IMR-90 (cell line): ENCODE measurements at regions not wholly inside any gene's neighbourhood (a gene's known extent, or its start where the extent isn't known, plus 50 kb on each side); places are given as distances from the start of the nearest gene placed in this dataset.

Experiments
- ATAC-seq: fragments of 200-7000 bp; cut with Tn5 transposase; 2 replicates; pipeline ENCODE4 v1.9.1; 2020; ENCODE audit warnings: low read depth, mild to moderate bottlenecking, moderate library complexity
- BruUV-seq: library from RNA; stranded (reverse); fragments of 400-500 nt; replicated peaks from 2 replicates; lab custom pipeline; 2021; lab: Mats Ljungman, UMichigan
- CTCF ChIA-PET: fragments of 300-600 bp; formaldehyde crosslinking; extraction: SDS; loops from one replicate; lab custom pipeline; 2021; ENCODE audit warnings: antibody characterized with exemption; lab: Yijun Ruan, JAX
- POLR2A ChIA-PET: fragments of 300-600 bp; sonication (Branson Sonifier 250); formaldehyde crosslinking; loops from one replicate; lab custom pipeline; 2022; ENCODE audit warnings: antibody characterized with exemption; ENCODE audit not compliant: unreplicated experiment; lab: Charles Lee
- DNase-seq: peaks from one replicate; pipeline ENCODE4 v3.0.0; 2013
- H2AFZ ChIP-seq: replicated peaks from 2 replicates; pipeline ENCODE3; 2013; ENCODE audit warnings: low read length, mild to moderate bottlenecking; ENCODE audit not compliant: poor library complexity
- H2AK5ac ChIP-seq: 2 replicates; pipeline ENCODE4 v1.6.1; 2013; ENCODE audit warnings: low read depth, low read length, inconsistent platforms
- H2AK9ac ChIP-seq: replicated peaks from 2 replicates; pipeline ENCODE3; 2013; ENCODE audit warnings: mild to moderate bottlenecking, low read depth, low read length, moderate library complexity; ENCODE audit not compliant: poor library complexity
- H2BK120ac ChIP-seq: 2 replicates; pipeline ENCODE4 v1.6.1; 2013; ENCODE audit warnings: low read depth, low read length, inconsistent platforms
- H2BK15ac ChIP-seq: 3 replicates; pipeline ENCODE4 v1.6.1; 2013; ENCODE audit warnings: low read depth, low read length, inconsistent platforms
- H2BK20ac ChIP-seq: 2 replicates; pipeline ENCODE4 v1.6.1; 2013; ENCODE audit warnings: low read depth, mild to moderate bottlenecking, inconsistent platforms, low read length, moderate library complexity
- H2BK5ac ChIP-seq: 2 replicates; pipeline ENCODE4 v1.6.1; 2013; ENCODE audit warnings: mild to moderate bottlenecking, low read depth, low read length, inconsistent platforms; ENCODE audit not compliant: poor library complexity, severe bottlenecking
- H3K14ac ChIP-seq: replicated peaks from 2 replicates; pipeline ENCODE4 v1.6.1; 2013; ENCODE audit warnings: low read depth, low read length, inconsistent platforms
- H3K18ac ChIP-seq: 2 replicates; pipeline ENCODE4 v1.6.1; 2013; ENCODE audit warnings: low read depth, low read length, control low read depth
- H3K23ac ChIP-seq: 2 replicates; pipeline ENCODE4 v1.6.1; 2013; ENCODE audit warnings: low read depth, low read length, inconsistent platforms
- H3K27ac ChIP-seq: 2 replicates; pipeline ENCODE4 v1.5.1; 2013; ENCODE audit warnings: mild to moderate bottlenecking, control low read depth, low read length; ENCODE audit not compliant: insufficient read depth
- H3K27me3 ChIP-seq: 2 replicates; pipeline ENCODE4 v1.6.1; 2013; ENCODE audit warnings: low read length; ENCODE audit not compliant: control insufficient read depth, insufficient read depth
- H3K36me3 ChIP-seq: 2 replicates; pipeline ENCODE4 v1.6.1; 2013; ENCODE audit warnings: low read length, mixed read lengths; ENCODE audit not compliant: control insufficient read depth, insufficient read depth
- H3K4ac ChIP-seq: 2 replicates; pipeline ENCODE4 v1.6.1; 2013; ENCODE audit warnings: low read depth, low read length, inconsistent platforms
- H3K4me1 ChIP-seq: 2 replicates; pipeline ENCODE4 v1.6.1; 2013; ENCODE audit warnings: low read length, mixed read lengths; ENCODE audit not compliant: control insufficient read depth, insufficient read depth
- H3K4me2 ChIP-seq: 2 replicates; pipeline ENCODE4 v1.6.1; 2013; ENCODE audit warnings: low read depth, mild to moderate bottlenecking, control low read depth, low read length, moderate library complexity
- H3K4me3 ChIP-seq: 2 replicates; pipeline ENCODE4 v1.5.1; 2013; ENCODE audit warnings: low read depth, mild to moderate bottlenecking, control low read depth, low read length, moderate library complexity; ENCODE audit not compliant: insufficient read depth
- H3K56ac ChIP-seq: 2 replicates; pipeline ENCODE4 v1.6.1; 2013; ENCODE audit warnings: low read length, inconsistent platforms; ENCODE audit not compliant: insufficient read depth; ENCODE audit errors: extremely low read depth
- H3K79me1 ChIP-seq, 2 experiments: 2 replicates each; pipeline ENCODE4 v1.6.1; 2013; ENCODE audit warnings: low read length in 2 of 2, inconsistent platforms in 1 of 2, low read depth in 1 of 2
- H3K9ac ChIP-seq: 2 replicates; pipeline ENCODE4 v1.6.1; 2013; ENCODE audit warnings: low read depth, low read length, control low read depth
- H3K9me1 ChIP-seq: 2 replicates; pipeline ENCODE4 v1.6.1; 2013; ENCODE audit warnings: low read length, inconsistent platforms; ENCODE audit not compliant: insufficient read depth
- H3K9me3 ChIP-seq: 2 replicates; pipeline ENCODE4 v1.6.1; 2013; ENCODE audit warnings: low read length; ENCODE audit not compliant: control insufficient read depth, insufficient read depth
- H4K20me1 ChIP-seq: 2 replicates; pipeline ENCODE4 v1.6.1; 2013; ENCODE audit warnings: low read length, inconsistent platforms; ENCODE audit not compliant: insufficient read depth
- H4K5ac ChIP-seq: 2 replicates; pipeline ENCODE4 v1.6.1; 2013; ENCODE audit warnings: mild to moderate bottlenecking, low read depth, low read length, control low read depth
- H4K8ac ChIP-seq, 2 experiments: 2 replicates each; pipeline ENCODE4 v1.6.1; 2013; ENCODE audit warnings: low read depth in 2 of 2, low read length in 2 of 2, control low read depth in 1 of 2, inconsistent platforms in 1 of 2
- H4K91ac ChIP-seq: 2 replicates; pipeline ENCODE4 v1.6.1; 2013; ENCODE audit warnings: low read depth, low read length, inconsistent platforms; ENCODE audit not compliant: insufficient read depth
- CEBPB ChIP-seq: IDR thresholded peaks from 2 replicates; pipeline ENCODE4 v1.6.1; 2012; ENCODE audit warnings: low read depth, low read length, improper control_type of control experiment
- WGBS, 2 experiments: methylation state at CpG; one replicate each; pipeline versions ENCODE4 v1.1.5 to v1.1.7; 2013; ENCODE audit warnings: missing lambda C conversion rate in 2 of 2; ENCODE audit not compliant: insufficient read length in 1 of 2; ENCODE audit errors: extremely low coverage in 2 of 2; 5-methylcytosine and 5-hydroxymethylcytosine counted together
- dilution Hi-C: fragments of 300-500 bp; cut with HindIII; formaldehyde crosslinking; loops from one replicate; pipeline ENCODE4 v1.14.3; 2018; ENCODE audit warnings: low sequenced_read_pairs; ENCODE audit not compliant: unreplicated experiment
- in situ Hi-C: fragments of 300-500 bp; cut with MboI; formaldehyde crosslinking; loops from 3 replicates; pipeline ENCODE4 v1.14.3; 2019; ENCODE audit warnings: low sequenced_read_pairs, inconsistent platforms, mixed read lengths
- intact Hi-C: fragments of 100-400 bp; cut with micrococcal nuclease; formaldehyde crosslinking; loops from 2 replicates; pipeline ENCODE4 v1.10.0; 2022

DNA sequence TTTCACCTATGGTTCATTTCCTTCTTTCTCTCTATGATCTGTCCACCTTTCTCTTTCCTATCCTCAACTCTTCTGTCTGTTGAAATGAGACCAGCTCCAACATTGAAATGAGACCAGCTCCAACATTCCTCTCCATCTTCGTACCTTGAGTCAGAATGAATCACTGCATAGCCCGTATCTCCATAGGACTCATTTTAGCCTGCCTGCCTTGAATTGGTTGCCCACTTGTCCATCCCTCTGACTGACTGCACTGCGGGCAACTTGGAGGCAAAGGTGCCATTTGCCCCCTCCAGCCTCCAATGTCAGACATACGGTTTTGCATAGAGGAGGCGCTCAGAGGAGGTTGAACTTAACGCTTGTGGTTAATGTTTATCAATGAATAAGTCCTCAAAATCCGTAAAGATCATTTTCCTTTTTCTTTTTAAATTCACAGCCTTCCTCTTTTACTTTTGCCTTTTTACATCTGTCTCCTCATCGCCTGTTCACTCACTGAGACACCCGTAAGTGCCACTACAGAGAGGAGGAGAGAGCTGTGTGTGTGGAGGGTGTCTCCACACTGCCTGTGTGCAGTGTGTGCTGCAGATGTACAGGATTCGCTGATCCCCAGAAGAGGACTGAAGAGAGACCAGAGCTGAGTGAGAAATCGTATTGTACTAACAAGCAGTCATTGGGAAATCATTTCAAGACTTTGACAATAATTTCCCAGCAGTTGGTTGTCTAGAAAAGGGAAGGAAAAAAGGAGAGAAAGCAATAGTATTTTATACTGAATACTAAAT is 579.6 kb upstream of the MAP3K7 start:
- no peak overlapping the region for H3K18ac ChIP-seq
- POLR2A ChIA-PET = no interaction called here
- dilution Hi-C loops = no loop called here
- no peaks in the 10 kb centered on the region for H3K27me3 ChIP-seq
- no peak overlapping the region for H4K8ac ChIP-seq
- no peak overlapping the region for H2BK120ac ChIP-seq
- H3K4me3 ChIP-seq = no peak overlapping the region
- TF ChIP-seq CEBPB = no peak
- DNase-seq (no peak), ATAC-seq (no peak)
- CTCF ChIA-PET = no interaction called here
- BruUV-seq = no TSS peak
- H2BK5ac ChIP-seq = no peak overlapping the region
- H2AK5ac ChIP-seq = no peak overlapping the region
- no peak overlapping the region for H2BK20ac ChIP-seq
- intact Hi-C loops = no loop called here
- H3K9ac ChIP-seq = no peak overlapping the region
- in situ Hi-C loops = no loop called here
- H4K20me1 ChIP-seq = no peaks in the 10 kb centered on the region
- no peaks in the 10 kb centered on the region for H3K9me3 ChIP-seq
- H2AK9ac ChIP-seq = no peak overlapping the region
- H3K36me3 ChIP-seq = no peaks in the 10 kb centered on the region
- H4K5ac ChIP-seq = no peak overlapping the region
- H3K23ac ChIP-seq = no peak overlapping the region
- no peak overlapping the region for H3K4me2 ChIP-seq
- no peak overlapping the region for H3K14ac ChIP-seq
- WGBS, 2 experiments = 35% methylated on average over 2 of the region's 11 CpGs; no CpG with 5 or more reads in 1 of the 2 experiments
- no peaks in the 10 kb centered on the region for H3K79me1 ChIP-seq
- H2AFZ ChIP-seq = no peak overlapping the region
- H3K9me1 ChIP-seq = no peaks in the 10 kb centered on the region
- no peak overlapping the region for H3K4ac ChIP-seq
- H3K4me1 ChIP-seq = no peaks in the 10 kb centered on the region
- H3K56ac ChIP-seq = no peak overlapping the region
- H2BK15ac ChIP-seq = no peak overlapping the region
- no peak overlapping the region for H4K91ac ChIP-seq
- H3K27ac ChIP-seq = no peak overlapping the region
